Prostate gland (tissue), 2 donors: ENCODE measurements at regions not wholly inside any gene's neighbourhood (a gene's known extent, or its start where the extent isn't known, plus 50 kb on each side); places are given as distances from the start of the nearest gene placed in this dataset.

Experiments used
- DNase-seq: peaks from one replicate; pipeline ENCODE4 v3.0.0-alpha.2; 2019; ENCODE audit warnings: low spot score
- H3K27ac ChIP-seq, 2 donors: fragments of 200-600 bp; sonication (generic); 2 replicates each; pipeline ENCODE4 v1.5.1; 2017 to 2019
- H3K27me3 ChIP-seq: fragments of 200-600 bp; sonication (generic); replicated peaks from 2 replicates; pipeline ENCODE4 v1.5.1; 2019; ENCODE audit not compliant: insufficient read depth
- H3K36me3 ChIP-seq, 2 donors: fragments of 200-600 bp; sonication (generic); 1 replicate in 1 of 2; 2 replicates in 1 of 2; pipeline versions ENCODE4 v1.5.1 to v1.8.1; 2017 to 2019
- H3K4me1 ChIP-seq: fragments of 200-600 bp; sonication (generic); replicated peaks from 2 replicates; pipeline ENCODE4 v1.5.1; 2019
- H3K4me3 ChIP-seq, 2 donors: fragments of 200-600 bp; sonication (generic); 2 replicates each; pipeline ENCODE4 v1.5.1; 2017 to 2019
- H3K9me3 ChIP-seq: fragments of 200-600 bp; sonication (generic); 2 replicates; pipeline ENCODE4 v1.5.1; 2017
- CTCF ChIP-seq, 4 experiments: fragments of 200-600 bp in 2 of 4; fragments of 450-650 bp in 2 of 4; sonication (generic) in 2 of 4; IDR thresholded peaks; 1 replicate in 3 of 4; 2 replicates in 1 of 4; pipeline ENCODE4 v1.5.1; 2016 to 2019; ENCODE audit warnings: antibody characterized with exemption in 4 of 4, mild to moderate bottlenecking in 2 of 4, moderate library complexity in 2 of 4
- POLR2A ChIP-seq: fragments of 450-650 bp; IDR thresholded peaks from one replicate; pipeline ENCODE4 v1.6.1; 2016; ENCODE audit warnings: antibody characterized with exemption, mild to moderate bottlenecking
- POLR2AphosphoS5 ChIP-seq: sonication (generic); formaldehyde crosslinking; IDR thresholded peaks from one replicate; pipeline ENCODE4 v1.6.1; 2017; ENCODE audit warnings: antibody characterized with exemption
- WGBS: methylation state at CpG from one replicate; pipeline ENCODE4 v1.1.5; 2018; 5-methylcytosine and 5-hydroxymethylcytosine counted together
- intact Hi-C: fragments of 100-400 bp; cut with DNase I; formaldehyde crosslinking; loops from one replicate; pipeline ENCODE4 v1.14.2; 2022
- small RNA-seq, 2 donors: library from RNA; depleted of rRNA; stranded (forward); fragments of <200 nt; gene quantifications; one replicate each; pipeline ENCODE3, GENCODE V24; 2016

- no peak for DNase-seq
- intact Hi-C loops: no loop called here
- no peaks in the 10 kb centered on the region for H3K4me1 ChIP-seq
- H3K27me3 ChIP-seq: no peaks in the 10 kb centered on the region
- H3K9me3 ChIP-seq: no peaks in the 10 kb centered on the region
- no peaks in the 10 kb centered on the region for H3K36me3 ChIP-seq
- TF ChIP-seq CTCF (IDR thresholded peaks at IDR 0.05): no peak
- no peak for TF ChIP-seq POLR2AphosphoS5
- TF ChIP-seq POLR2A: no peak
- WGBS: 87% methylated on average over 2 of the region's 2 CpGs
- no peak overlapping the region for H3K27ac ChIP-seq
- no peak overlapping the region for H3K4me3 ChIP-seq
Observed at GRCh38 chr5:130267926-130268325, 363.7 kb downstream of the CHSY3 start.

GRCh38 chr5:130260481-130260880, 356.2 kb downstream of the CHSY3 start:
- Histone ChIP-seq H3K36me3 (no peaks in the 10 kb centered on the region), H3K4me1 (no peaks in the 10 kb centered on the region), H3K9me3 (no peaks in the 10 kb centered on the region), H3K27me3 (no peaks in the 10 kb centered on the region), H3K27ac (no peak overlapping the region), H3K4me3 (no peak overlapping the region)
- WGBS: 80% methylated on average over 2 of the region's 2 CpGs
- DNase-seq: no peak
- intact Hi-C loops: no loop called here
- TF ChIP-seq POLR2A: no peak
- no peak for TF ChIP-seq POLR2AphosphoS5
- no peak for TF ChIP-seq CTCF (IDR thresholded peaks at IDR 0.05)

GRCh38 chr5:130251931-130252330, 347.7 kb downstream of the CHSY3 start:
- no peaks in the 10 kb centered on the region for H3K9me3 ChIP-seq
- no peaks in the 10 kb centered on the region for H3K4me1 ChIP-seq
- no peak overlapping the region for H3K27ac ChIP-seq
- H3K36me3 ChIP-seq: no peaks in the 10 kb centered on the region
- intact Hi-C loops: no loop called here
- no peak for DNase-seq
- 0% methylated on average over 1 of the region's 1 CpG for whole genome bisulfite sequencing
- TF ChIP-seq CTCF (IDR thresholded peaks at IDR 0.05): no peak
- TF ChIP-seq POLR2AphosphoS5: no peak
- no peak for TF ChIP-seq POLR2A
- no peak overlapping the region for H3K4me3 ChIP-seq
- H3K27me3 ChIP-seq: no peaks in the 10 kb centered on the region

GRCh38 chr5:130243641-130244040, 339.4 kb downstream of the CHSY3 start:
- WGBS: 82% methylated on average over 4 of the region's 4 CpGs
- Histone ChIP-seq H3K36me3 (no peaks in the 10 kb centered on the region), H3K27me3 (no peaks in the 10 kb centered on the region), H3K4me1 (no peaks in the 10 kb centered on the region), H3K27ac (no peak overlapping the region), H3K4me3 (no peak overlapping the region), H3K9me3 (no peaks in the 10 kb centered on the region)
- DNase-seq: no peak
- no peak for TF ChIP-seq POLR2AphosphoS5
- TF ChIP-seq CTCF (IDR thresholded peaks at IDR 0.05): no peak
- no peak for TF ChIP-seq POLR2A
- intact Hi-C loops: no loop called here

GRCh38 chr5:130237721-130238120, 333.5 kb downstream of the CHSY3 start:
- no peak overlapping the region for H3K27ac ChIP-seq
- H3K9me3 ChIP-seq: no peaks in the 10 kb centered on the region
- intact Hi-C loops: no loop called here
- WGBS: 58% methylated on average over 3 of the region's 3 CpGs
- H3K36me3 ChIP-seq: no peaks in the 10 kb centered on the region
- no peaks in the 10 kb centered on the region for H3K4me1 ChIP-seq
- no peak for DNase-seq
- H3K27me3 ChIP-seq: no peaks in the 10 kb centered on the region
- TF ChIP-seq POLR2AphosphoS5 (no peak), POLR2A (no peak), CTCF (IDR thresholded peaks at IDR 0.05) (no peak)
- H3K4me3 ChIP-seq: no peak overlapping the region

Small RNA genes in the stretch of these regions (small RNA-seq; reads per million reads assigned to genes)
- gene AC113367.2: 0 reads per million in 2 donors
- 0 reads per million in 2 donors for gene RNU7-53P
